Caco-2 (cell line): ENCODE measurements at regions not wholly inside any gene's neighbourhood (a gene's known extent, or its start where the extent isn't known, plus 50 kb on each side); places are given as distances from the start of the nearest gene placed in this dataset.

Experiments used
- BruUV-seq: library from RNA; stranded (reverse); fragments of 400-500 nt; replicated peaks from 2 replicates; lab custom pipeline; 2021; lab: Mats Ljungman, UMichigan
- CTCF ChIA-PET: fragments of 300-600 bp; sonication (Branson Sonifier 250); formaldehyde crosslinking; loops from one replicate; lab custom pipeline; 2022; ENCODE audit warnings: antibody characterized with exemption; lab: Charles Lee
- POLR2A ChIA-PET: fragments of 300-600 bp; sonication (Branson Sonifier 250); formaldehyde crosslinking; loops from one replicate; lab custom pipeline; 2022; ENCODE audit warnings: antibody characterized with exemption; lab: Charles Lee
- DNase-seq, 2 experiments: peaks; one replicate each; pipeline versions ENCODE4 v3.0.0 to v3.0.0-alpha.2; 2020 to 2022
- H3K27me3 ChIP-seq: replicated peaks from 2 replicates; pipeline ENCODE4 v1.6.0; 2011; ENCODE audit warnings: low read length; ENCODE audit not compliant: control insufficient read depth, insufficient read depth
- H3K36me3 ChIP-seq: 2 replicates; pipeline ENCODE4 v1.5.1; 2011; ENCODE audit warnings: low read length; ENCODE audit not compliant: control insufficient read depth, insufficient read depth
- H3K4me1 ChIP-seq: fragments of 250-450 bp; sonication (Bioruptor Pico); 2 replicates; pipeline ENCODE4 v1.5.1; 2020; ENCODE audit warnings: mild to moderate bottlenecking
- H3K4me3 ChIP-seq: 2 replicates; pipeline ENCODE4 v1.5.1; 2011; ENCODE audit warnings: low read depth, mild to moderate bottlenecking, control low read depth, low read length
- H3K9me3 ChIP-seq: fragments of 250-450 bp; sonication (Bioruptor Pico); 2 replicates; pipeline ENCODE4 v1.5.1; 2020; ENCODE audit warnings: mild to moderate bottlenecking, moderate library complexity
- H3K27ac Mint-ChIP-seq: one replicate; pipeline ENCODE4 v1.8.0; 2022; ENCODE audit warnings: mixed read lengths; ENCODE audit not compliant: unreplicated experiment
- H3K27me3 Mint-ChIP-seq: one replicate; pipeline ENCODE4 v1.8.0; 2022; ENCODE audit warnings: mixed read lengths; ENCODE audit not compliant: insufficient read depth, unreplicated experiment
- H3K36me3 Mint-ChIP-seq: one replicate; pipeline ENCODE4 v1.8.0; 2022; ENCODE audit warnings: mild to moderate bottlenecking, mixed read lengths; ENCODE audit not compliant: insufficient read depth, unreplicated experiment
- H3K4me1 Mint-ChIP-seq: one replicate; pipeline ENCODE4 v1.8.0; 2022; ENCODE audit warnings: low read depth, mixed read lengths; ENCODE audit not compliant: unreplicated experiment
- H3K4me3 Mint-ChIP-seq: one replicate; pipeline ENCODE4 v1.8.0; 2022; ENCODE audit warnings: mild to moderate bottlenecking, moderate library complexity, mixed read lengths; ENCODE audit not compliant: unreplicated experiment
- H3K9me3 Mint-ChIP-seq: one replicate; pipeline ENCODE4 v1.8.0; 2022; ENCODE audit warnings: mixed read lengths; ENCODE audit not compliant: unreplicated experiment
- intact Hi-C: fragments of 100-400 bp; cut with micrococcal nuclease; formaldehyde crosslinking; loops from one replicate; pipeline ENCODE4 v1.10.0; 2022; ENCODE audit not compliant: unreplicated experiment
- TF ChIP-seq, protein P1 (sequence below), 2 experiments: fragments of 200-600 bp in 1 of 2; IDR thresholded peaks; 1 replicate in 1 of 2; 2 replicates in 1 of 2; pipeline versions ENCODE4 v1.5.1 to v1.8.0; 2011 to 2022; ENCODE audit warnings: antibody characterized with exemption in 1 of 2, control low read depth in 1 of 2, inconsistent platforms in 1 of 2, low read depth in 1 of 2, low read length in 1 of 2, mild to moderate bottlenecking in 1 of 2, moderate library complexity in 1 of 2; ENCODE audit not compliant: insufficient read depth in 1 of 2, severe bottlenecking in 1 of 2, unreplicated experiment in 1 of 2

DNA sequence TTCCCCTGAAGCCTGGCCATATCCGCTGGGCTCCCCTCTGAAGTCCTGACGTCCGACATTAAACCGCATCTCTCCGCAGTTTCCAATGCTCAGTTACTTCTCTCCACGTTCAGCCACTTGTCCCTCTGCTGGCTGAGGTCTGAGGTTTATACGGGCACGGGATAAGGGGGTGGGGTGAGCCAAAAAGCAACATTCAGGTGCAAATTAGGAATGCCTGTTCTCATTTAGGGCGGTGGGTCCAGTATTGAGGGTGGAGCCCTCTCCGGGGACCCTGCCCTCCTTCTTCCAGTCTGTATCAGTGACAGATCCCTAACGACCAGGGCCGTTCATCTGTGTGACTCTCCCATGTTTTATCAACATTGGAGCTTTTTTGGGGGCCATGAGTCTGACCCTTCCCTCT, 1454.4 kb downstream of the HACE1 start:
- H3K36me3 ChIP-seq, result no peaks in the 10 kb centered on the region
- Mint-ChIP-seq H3K4me3 (no peak overlapping the region), H3K4me1 (no peaks in the 10 kb centered on the region), H3K27me3 (no peaks in the 10 kb centered on the region), H3K27ac (no peak overlapping the region), H3K9me3 (no peaks in the 10 kb centered on the region), H3K36me3 (no peaks in the 10 kb centered on the region)
- no peak overlapping the region for H3K4me3 ChIP-seq
- no peaks in the 10 kb centered on the region for H3K27me3 ChIP-seq
- CTCF ChIA-PET, result no interaction called here
- no peak for DNase-seq
- no TSS peak for BruUV-seq
- POLR2A ChIA-PET, result no interaction called here
- TF ChIP-seq, protein P1, sequence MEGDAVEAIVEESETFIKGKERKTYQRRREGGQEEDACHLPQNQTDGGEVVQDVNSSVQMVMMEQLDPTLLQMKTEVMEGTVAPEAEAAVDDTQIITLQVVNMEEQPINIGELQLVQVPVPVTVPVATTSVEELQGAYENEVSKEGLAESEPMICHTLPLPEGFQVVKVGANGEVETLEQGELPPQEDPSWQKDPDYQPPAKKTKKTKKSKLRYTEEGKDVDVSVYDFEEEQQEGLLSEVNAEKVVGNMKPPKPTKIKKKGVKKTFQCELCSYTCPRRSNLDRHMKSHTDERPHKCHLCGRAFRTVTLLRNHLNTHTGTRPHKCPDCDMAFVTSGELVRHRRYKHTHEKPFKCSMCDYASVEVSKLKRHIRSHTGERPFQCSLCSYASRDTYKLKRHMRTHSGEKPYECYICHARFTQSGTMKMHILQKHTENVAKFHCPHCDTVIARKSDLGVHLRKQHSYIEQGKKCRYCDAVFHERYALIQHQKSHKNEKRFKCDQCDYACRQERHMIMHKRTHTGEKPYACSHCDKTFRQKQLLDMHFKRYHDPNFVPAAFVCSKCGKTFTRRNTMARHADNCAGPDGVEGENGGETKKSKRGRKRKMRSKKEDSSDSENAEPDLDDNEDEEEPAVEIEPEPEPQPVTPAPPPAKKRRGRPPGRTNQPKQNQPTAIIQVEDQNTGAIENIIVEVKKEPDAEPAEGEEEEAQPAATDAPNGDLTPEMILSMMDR (IDR thresholded peaks at IDR 0.05; ENCODE audit: insufficient read depth in 1 of 2, low read depth in 1 of 2, low read length in 1 of 2, severe bottlenecking in 1 of 2, unreplicated experiment in 1 of 2), result no peak
- no peaks in the 10 kb centered on the region for H3K9me3 ChIP-seq
- H3K4me1 ChIP-seq, result no peaks in the 10 kb centered on the region
- intact Hi-C loops, result no loop called here

DNA sequence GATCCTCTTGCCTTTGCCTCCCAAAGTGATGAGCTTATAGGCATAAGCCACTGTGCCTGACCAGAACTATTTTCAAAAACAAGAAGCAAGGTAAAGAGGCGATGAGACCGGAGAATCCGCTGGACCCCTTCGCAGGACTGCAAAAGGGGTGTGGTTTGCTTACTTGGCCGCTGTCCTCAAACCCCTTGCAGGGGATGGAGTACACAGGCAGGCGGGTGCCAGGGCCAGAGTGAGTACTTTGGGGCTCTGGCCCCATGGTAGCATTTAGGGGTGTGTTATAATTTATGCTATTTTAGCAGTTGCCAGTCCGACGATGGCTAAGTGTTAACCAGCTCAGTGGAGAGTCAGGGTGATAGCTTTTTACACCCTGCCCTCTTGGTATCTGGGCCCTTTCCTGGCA, 1454.9 kb downstream of the HACE1 start:
- TF ChIP-seq, protein P1 (IDR thresholded peaks at IDR 0.05; ENCODE audit: insufficient read depth in 1 of 2, low read depth in 1 of 2, low read length in 1 of 2, severe bottlenecking in 1 of 2, unreplicated experiment in 1 of 2), result no peak
- intact Hi-C loops, result no loop called here
- no TSS peak for BruUV-seq
- no peaks in the 10 kb centered on the region for H3K36me3 Mint-ChIP-seq
- no peaks in the 10 kb centered on the region for H3K9me3 Mint-ChIP-seq
- ChIA-PET CTCF (no interaction called here), POLR2A (no interaction called here)
- H3K4me1 ChIP-seq, result no peaks in the 10 kb centered on the region
- no peak overlapping the region for H3K4me3 ChIP-seq
- H3K4me3 Mint-ChIP-seq, result no peak overlapping the region
- no peak for DNase-seq
- H3K27ac Mint-ChIP-seq, result no peak overlapping the region
- no peaks in the 10 kb centered on the region for H3K9me3 ChIP-seq
- no peaks in the 10 kb centered on the region for H3K4me1 Mint-ChIP-seq
- H3K27me3 ChIP-seq, result no peaks in the 10 kb centered on the region
- H3K36me3 ChIP-seq, result no peaks in the 10 kb centered on the region
- no peaks in the 10 kb centered on the region for H3K27me3 Mint-ChIP-seq

- Histone ChIP-seq H3K4me3 (no peak overlapping the region), H3K36me3 (no peaks in the 10 kb centered on the region)
- CTCF ChIA-PET, result no interaction called here
Observed at GRCh38 chr6:103396768-103397167, 1463.0 kb downstream of the HACE1 start.

More at GRCh38 chr6:103396768-103397167, 1463.0 kb downstream of the HACE1 start:
- DNase-seq, result no peak
- POLR2A ChIA-PET, result no interaction called here
- BruUV-seq, result no TSS peak
- H3K27me3 ChIP-seq, result no peaks in the 10 kb centered on the region
- no peaks in the 10 kb centered on the region for H3K9me3 ChIP-seq
- H3K4me1 ChIP-seq, result no peaks in the 10 kb centered on the region
- no peaks in the 10 kb centered on the region for H3K9me3 Mint-ChIP-seq
- TF ChIP-seq, protein P1 (IDR thresholded peaks at IDR 0.05; ENCODE audit: insufficient read depth in 1 of 2, low read depth in 1 of 2, low read length in 1 of 2, severe bottlenecking in 1 of 2, unreplicated experiment in 1 of 2), result no peak
- H3K27ac Mint-ChIP-seq, result no peak overlapping the region
- no peaks in the 10 kb centered on the region for H3K4me1 Mint-ChIP-seq
- no peaks in the 10 kb centered on the region for H3K27me3 Mint-ChIP-seq
- intact Hi-C loops, result no loop called here
- no peaks in the 10 kb centered on the region for H3K36me3 Mint-ChIP-seq
- no peak overlapping the region for H3K4me3 Mint-ChIP-seq
